Fibroblast of lung (primary cell): ENCODE measurements at regions not wholly inside any gene's neighbourhood (a gene's known extent, or its start where the extent isn't known, plus 50 kb on each side); places are given as distances from the start of the nearest gene placed in this dataset.

Source experiments
- DNase-seq, 2 donors: peaks; one replicate each; pipeline versions ENCODE4 v3.0.0 to v3.0.0-alpha.2; 2010; ENCODE audit warnings: low read depth in 2 of 2
- H2AFZ ChIP-seq: 2 replicates; pipeline ENCODE4 v1.5.1; 2012; ENCODE audit warnings: low read length, control low read depth, inconsistent platforms
- H3K27ac ChIP-seq: 2 replicates; pipeline ENCODE4 v1.5.1; 2011; ENCODE audit warnings: low read length, control low read depth; ENCODE audit not compliant: insufficient read depth
- H3K27me3 ChIP-seq: 2 replicates; pipeline ENCODE4 v1.5.1; 2011; ENCODE audit warnings: mild to moderate bottlenecking, low read length; ENCODE audit not compliant: control insufficient read depth, insufficient read depth
- H3K36me3 ChIP-seq: 2 replicates; pipeline ENCODE4 v1.5.1; 2011; ENCODE audit warnings: low read length; ENCODE audit not compliant: control insufficient read depth, insufficient read depth
- H3K4me1 ChIP-seq: 2 replicates; pipeline ENCODE4 v1.5.1; 2011; ENCODE audit warnings: low read length; ENCODE audit not compliant: control insufficient read depth, insufficient read depth; ENCODE audit errors: extremely low read depth
- H3K4me2 ChIP-seq: 2 replicates; pipeline ENCODE4 v1.5.1; 2011; ENCODE audit warnings: low read length, control low read depth; ENCODE audit not compliant: insufficient read depth; ENCODE audit errors: extremely low read depth
- H3K4me3 ChIP-seq, 4 experiments: fragments of 200-600 bp in 1 of 4; sonication (generic) in 1 of 4; replicated peaks in 1 of 4; 2 replicates each; pipeline ENCODE4 v1.5.1; 2011 to 2016; ENCODE audit warnings: low read length in 4 of 4, low read depth in 3 of 4, mild to moderate bottlenecking in 3 of 4, control low read depth in 2 of 4, inconsistent platforms in 1 of 4, mixed read lengths in 1 of 4; ENCODE audit not compliant: insufficient read depth in 1 of 4; ENCODE audit errors: control extremely low read depth in 1 of 4
- H3K79me2 ChIP-seq: 2 replicates; pipeline ENCODE4 v1.5.1; 2012; ENCODE audit warnings: mild to moderate bottlenecking, low read length, inconsistent platforms; ENCODE audit not compliant: control insufficient read depth, insufficient read depth
- H3K9ac ChIP-seq: 2 replicates; pipeline ENCODE4 v1.5.1; 2011; ENCODE audit warnings: mild to moderate bottlenecking, low read length, control low read depth; ENCODE audit not compliant: insufficient read depth
- H3K9me3 ChIP-seq: 2 replicates; pipeline ENCODE4 v1.5.1; 2012; ENCODE audit warnings: low read depth, low read length; ENCODE audit not compliant: control insufficient read depth, insufficient read depth
- H4K20me1 ChIP-seq: 2 replicates; pipeline ENCODE4 v1.5.1; 2011; ENCODE audit warnings: low read length; ENCODE audit not compliant: control insufficient read depth, insufficient read depth; ENCODE audit errors: extremely low read depth
- CTCF ChIP-seq, 2 donors: IDR thresholded peaks in 1 of 2; conservative IDR thresholded peaks in 1 of 2; 1 replicate in 1 of 2; 2 replicates in 1 of 2; pipeline ENCODE4 v1.5.1; 2011 to 2012; ENCODE audit warnings: low read length in 2 of 2, control low read depth in 1 of 2, inconsistent platforms in 1 of 2, low read depth in 1 of 2, mild to moderate bottlenecking in 1 of 2
- EZH2 ChIP-seq: IDR thresholded peaks from 2 replicates; pipeline ENCODE4 v1.5.1; 2012; ENCODE audit warnings: low read length, control low read depth, mild to moderate bottlenecking; ENCODE audit errors: missing control alignments

DNA sequence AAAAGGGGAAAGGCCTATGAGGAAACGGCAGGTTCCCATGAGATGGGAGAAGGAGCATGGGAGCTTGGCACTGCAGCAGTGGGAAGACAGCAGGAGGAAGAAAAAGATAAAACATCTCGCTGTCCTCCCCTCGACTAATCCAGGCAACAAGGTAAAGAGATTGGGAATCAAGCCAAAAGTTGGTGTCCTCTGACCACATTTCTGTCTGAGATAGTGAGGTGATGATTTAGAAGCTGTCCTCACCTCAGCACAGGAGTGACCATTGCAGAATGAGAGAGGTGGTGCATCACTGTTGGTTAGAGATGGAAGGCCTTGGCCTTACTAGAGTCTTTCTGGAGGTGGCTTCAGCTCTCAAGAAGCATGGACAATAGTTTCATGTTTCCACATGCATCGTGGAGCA, 226.6 kb upstream of the CCDC54 start:
- H4K20me1 ChIP-seq: no peaks in the 10 kb centered on the region
- DNase-seq: no peak
- no peaks in the 10 kb centered on the region for H3K27me3 ChIP-seq
- H3K4me3 ChIP-seq: no peak overlapping the region
- H3K4me2 ChIP-seq: no peak overlapping the region
- H3K4me1 ChIP-seq: no peaks in the 10 kb centered on the region
- TF ChIP-seq EZH2 (no peak), CTCF (conservative IDR thresholded peaks at IDR 0.05 in 1 of 2, IDR thresholded peaks at IDR 0.05 in 1 of 2; ENCODE audit: low read depth in 1 of 2, low read length in 2 of 2) (no peak)
- no peaks in the 10 kb centered on the region for H3K79me2 ChIP-seq
- H3K36me3 ChIP-seq: no peaks in the 10 kb centered on the region
- H3K9ac ChIP-seq: no peak overlapping the region
- H3K27ac ChIP-seq: no peak overlapping the region
- H3K9me3 ChIP-seq: no peaks in the 10 kb centered on the region
- H2AFZ ChIP-seq: no peak overlapping the region

- DNase-seq: no peak
- H3K9me3 ChIP-seq: no peaks in the 10 kb centered on the region
- no peaks in the 10 kb centered on the region for H3K4me1 ChIP-seq
- no peaks in the 10 kb centered on the region for H3K36me3 ChIP-seq
- no peak overlapping the region for H2AFZ ChIP-seq
- no peak overlapping the region for H3K9ac ChIP-seq
- H4K20me1 ChIP-seq: no peaks in the 10 kb centered on the region
- no peaks in the 10 kb centered on the region for H3K27me3 ChIP-seq
- H3K79me2 ChIP-seq: no peaks in the 10 kb centered on the region
- H3K4me2 ChIP-seq: no peak overlapping the region
- H3K27ac ChIP-seq: no peak overlapping the region
- H3K4me3 ChIP-seq: no peak overlapping the region
- TF ChIP-seq EZH2: no peak
Observed at GRCh38 chr3:107153981-107154380, 223.3 kb upstream of the CCDC54 start.

DNA sequence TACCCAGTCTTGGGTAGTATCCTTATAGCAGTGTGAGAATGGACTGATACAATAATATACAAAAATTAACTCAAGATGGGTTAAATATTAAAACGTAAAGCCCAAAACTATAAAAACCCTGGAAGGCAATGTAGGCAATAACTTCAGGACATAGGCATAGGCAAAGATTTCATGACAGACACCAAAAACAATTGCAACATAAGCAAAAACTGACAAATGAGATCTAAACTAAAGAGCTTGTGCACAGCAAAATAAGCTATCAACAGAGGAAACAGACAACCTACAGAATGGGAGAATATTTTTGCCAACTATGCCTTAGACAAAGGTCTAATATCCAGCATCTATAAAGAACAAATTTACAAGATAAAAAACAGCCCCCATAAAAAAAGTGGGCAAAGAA, 204.8 kb upstream of the CCDC54 start:
- no peak for DNase-seq
- no peaks in the 10 kb centered on the region for H4K20me1 ChIP-seq
- no peaks in the 10 kb centered on the region for H3K4me1 ChIP-seq
- H3K4me2 ChIP-seq: no peak overlapping the region
- TF ChIP-seq CTCF (conservative IDR thresholded peaks at IDR 0.05 in 1 of 2, IDR thresholded peaks at IDR 0.05 in 1 of 2; ENCODE audit: low read depth in 1 of 2, low read length in 2 of 2) (no peak), EZH2 (no peak)
- H3K9ac ChIP-seq: no peak overlapping the region
- H3K36me3 ChIP-seq: no peaks in the 10 kb centered on the region
- no peaks in the 10 kb centered on the region for H3K9me3 ChIP-seq
- H3K4me3 ChIP-seq: no peak overlapping the region
- H3K27ac ChIP-seq: no peak overlapping the region
- H3K27me3 ChIP-seq: no peaks in the 10 kb centered on the region
- no peaks in the 10 kb centered on the region for H3K79me2 ChIP-seq
- no peak overlapping the region for H2AFZ ChIP-seq
